Astrocyte of the cerebellum (primary cell): ENCODE measurements at regions not wholly inside any gene's neighbourhood (a gene's known extent, or its start where the extent isn't known, plus 50 kb on each side); places are given as distances from the start of the nearest gene placed in this dataset.
"Not testable (repeated sequence)": the region's sequence is repeated elsewhere in the genome, so short reads cannot be mapped to it uniquely, and the experiment has no call there.

Experiments
- DNase-seq: peaks from one replicate; pipeline ENCODE4 v3.0.0-alpha.2; 2011; ENCODE audit warnings: low read depth
- H3K4me3 ChIP-seq: 2 replicates; pipeline ENCODE4 v1.5.1; 2011; ENCODE audit warnings: mild to moderate bottlenecking, low read depth, low read length, moderate library complexity
- in situ Hi-C: cut with HindIII; loops from 2 replicates; pipeline ENCODE4 v1.10.0; 2017; ENCODE audit warnings: low sequenced_read_pairs
- TF ChIP-seq, protein P1 (sequence below): IDR thresholded peaks from 2 replicates; pipeline ENCODE4 v1.5.1; 2012; ENCODE audit warnings: low read length, low read depth, moderate library complexity, mild to moderate bottlenecking; ENCODE audit errors: missing control alignments

DNA sequence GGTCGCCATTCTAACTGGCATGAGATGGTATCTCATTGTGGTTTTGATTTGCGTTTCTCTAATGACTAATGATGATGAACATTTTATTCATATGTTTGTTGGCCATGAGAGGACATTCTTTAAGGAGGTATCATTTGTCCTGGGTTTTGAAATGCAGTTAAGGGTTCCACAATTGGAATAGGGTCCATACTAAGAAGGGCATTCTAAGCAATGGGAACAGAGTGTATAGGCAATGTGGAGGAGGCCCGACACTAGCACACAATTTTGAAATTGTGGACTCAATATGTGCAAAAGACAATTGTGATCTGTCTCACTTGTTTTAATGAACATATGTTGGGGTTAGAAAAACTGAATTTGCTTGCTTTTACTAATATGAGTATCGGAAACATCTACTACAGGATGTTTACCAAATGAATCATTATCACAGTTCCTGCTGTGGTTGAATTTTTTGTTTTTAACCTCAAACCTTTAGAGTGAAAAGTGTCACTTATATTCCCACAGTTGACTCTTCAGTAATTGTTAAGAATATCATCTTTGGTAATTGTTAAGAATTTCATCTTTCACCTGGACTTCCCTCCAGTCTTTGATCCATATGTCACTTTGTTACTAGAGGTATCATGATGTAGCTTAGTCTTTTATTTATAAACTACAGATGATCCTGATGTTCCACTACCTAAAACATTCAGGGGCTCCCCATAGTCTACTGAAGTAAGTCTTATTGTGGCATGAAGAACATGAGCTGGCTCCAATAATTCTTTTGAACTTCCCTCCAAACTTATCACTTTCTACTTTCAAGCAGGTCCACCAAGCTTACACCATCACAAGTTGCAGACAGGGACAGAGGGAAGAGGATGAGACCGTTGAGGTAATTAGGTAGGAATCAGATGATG lies 109.7 kb upstream of the KLF12 start:
- no peak overlapping the region for H3K4me3 ChIP-seq
- no peak for DNase-seq
- TF ChIP-seq, protein P1, sequence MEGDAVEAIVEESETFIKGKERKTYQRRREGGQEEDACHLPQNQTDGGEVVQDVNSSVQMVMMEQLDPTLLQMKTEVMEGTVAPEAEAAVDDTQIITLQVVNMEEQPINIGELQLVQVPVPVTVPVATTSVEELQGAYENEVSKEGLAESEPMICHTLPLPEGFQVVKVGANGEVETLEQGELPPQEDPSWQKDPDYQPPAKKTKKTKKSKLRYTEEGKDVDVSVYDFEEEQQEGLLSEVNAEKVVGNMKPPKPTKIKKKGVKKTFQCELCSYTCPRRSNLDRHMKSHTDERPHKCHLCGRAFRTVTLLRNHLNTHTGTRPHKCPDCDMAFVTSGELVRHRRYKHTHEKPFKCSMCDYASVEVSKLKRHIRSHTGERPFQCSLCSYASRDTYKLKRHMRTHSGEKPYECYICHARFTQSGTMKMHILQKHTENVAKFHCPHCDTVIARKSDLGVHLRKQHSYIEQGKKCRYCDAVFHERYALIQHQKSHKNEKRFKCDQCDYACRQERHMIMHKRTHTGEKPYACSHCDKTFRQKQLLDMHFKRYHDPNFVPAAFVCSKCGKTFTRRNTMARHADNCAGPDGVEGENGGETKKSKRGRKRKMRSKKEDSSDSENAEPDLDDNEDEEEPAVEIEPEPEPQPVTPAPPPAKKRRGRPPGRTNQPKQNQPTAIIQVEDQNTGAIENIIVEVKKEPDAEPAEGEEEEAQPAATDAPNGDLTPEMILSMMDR: no peak
- in situ Hi-C loops: no loop called here

DNA sequence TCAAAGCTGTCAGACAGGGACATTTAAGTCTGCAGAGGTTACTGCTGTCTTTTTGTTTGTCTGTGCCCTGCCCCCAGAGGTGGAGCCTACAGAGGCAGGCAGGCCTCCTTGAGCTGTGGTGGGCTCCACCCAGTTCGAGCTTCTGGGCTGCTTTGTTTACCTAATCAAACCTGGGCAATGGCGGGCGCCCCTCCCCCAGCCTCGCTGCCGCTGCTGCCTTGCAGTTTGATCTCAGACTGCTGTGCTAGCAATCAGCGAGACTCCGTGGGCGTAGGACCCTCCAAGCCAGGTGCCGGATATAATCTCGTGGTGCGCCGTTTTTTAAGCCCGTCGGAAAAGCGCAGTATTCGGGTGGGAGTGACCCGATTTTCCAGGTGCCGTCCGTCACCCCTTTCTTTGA lies 107.1 kb upstream of the KLF12 start:
- H3K4me3 ChIP-seq, in situ Hi-C loops, DNase-seq: not testable (repeated sequence)

DNA sequence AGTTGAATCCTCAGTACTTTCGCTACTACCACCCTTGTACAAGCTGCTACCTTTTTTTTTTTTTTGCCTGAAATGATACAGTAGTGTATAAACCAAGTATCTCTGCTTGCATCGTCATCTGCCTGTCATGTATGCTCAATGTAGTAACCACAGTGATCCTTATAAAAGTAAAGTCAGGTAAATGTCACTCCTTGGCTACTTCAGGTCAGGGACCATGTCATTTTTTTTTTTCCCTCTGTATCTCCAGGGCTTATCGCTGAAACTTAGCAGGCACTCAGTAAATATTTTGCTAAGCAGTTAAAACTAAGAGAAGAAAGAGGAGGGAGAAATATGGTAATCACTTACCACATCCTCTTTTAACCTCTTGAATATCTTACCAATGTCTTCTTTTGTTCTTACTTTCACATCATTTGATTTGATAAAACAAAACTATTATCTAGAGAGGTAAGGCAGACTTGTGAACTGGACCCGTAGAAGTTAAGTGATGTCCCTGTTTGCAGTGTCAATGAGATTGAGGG lies 96.8 kb upstream of the KLF12 start:
- no peak overlapping the region for H3K4me3 ChIP-seq

DNA sequence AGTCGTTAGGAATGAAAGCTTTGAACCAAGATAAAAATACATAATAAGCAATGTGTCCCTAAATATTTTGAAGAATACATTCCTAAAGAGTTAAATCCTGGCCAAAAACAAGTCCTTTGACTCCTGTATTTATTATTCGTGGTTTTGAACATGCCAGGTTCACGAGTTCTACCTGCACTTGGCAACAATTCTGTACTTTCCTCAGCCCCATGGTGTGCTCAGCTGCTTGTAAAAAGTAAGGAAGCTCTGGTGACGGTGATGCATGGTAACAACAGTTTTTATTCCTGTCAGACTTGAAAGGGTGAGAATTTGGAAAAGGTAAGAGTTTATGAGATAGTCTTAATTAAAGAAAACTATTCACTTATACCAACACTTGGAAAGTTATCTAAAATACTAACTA lies 95.0 kb upstream of the KLF12 start:
- DNase-seq: no peak
- in situ Hi-C loops: no loop called here
- H3K4me3 ChIP-seq: no peak overlapping the region
- TF ChIP-seq, protein P1: no peak

More for the DNA sequence above, 96.8 kb upstream of the KLF12 start:
- DNase-seq: no peak
- TF ChIP-seq, protein P1: no peak
- in situ Hi-C loops: no loop called here

DNA sequence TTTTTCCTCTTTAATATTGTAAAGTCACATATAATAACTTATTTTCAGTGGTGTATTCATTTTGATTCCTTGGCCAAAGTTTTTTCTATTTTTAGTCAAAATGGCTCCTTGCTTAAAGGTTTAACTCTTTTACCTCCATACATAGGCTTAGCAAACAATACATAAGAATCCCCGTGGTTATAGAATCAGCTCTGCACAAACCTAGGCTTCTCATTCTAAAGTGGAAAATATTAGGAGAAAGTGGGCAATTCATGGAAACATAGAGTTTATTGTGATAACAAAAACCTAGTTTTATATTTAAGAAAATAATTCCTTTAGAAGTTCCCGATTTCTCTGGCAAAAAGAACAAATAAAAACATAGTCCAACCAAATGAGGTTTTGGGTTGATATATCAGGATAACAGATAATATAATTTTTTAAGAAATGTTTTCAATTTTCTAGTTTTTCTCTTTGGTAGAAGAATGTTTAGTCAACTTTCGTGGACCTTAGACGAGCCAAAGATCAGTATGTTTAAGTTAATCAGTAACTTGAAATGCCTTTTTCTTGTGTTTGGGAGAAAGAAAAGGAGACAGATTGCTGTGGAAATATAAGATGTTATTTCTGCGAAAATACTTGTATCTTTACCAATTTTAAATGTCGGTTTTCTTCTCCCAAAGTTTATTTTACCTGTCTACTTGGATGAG lies 93.4 kb upstream of the KLF12 start:
- TF ChIP-seq, protein P1: no peak
- no peak overlapping the region for H3K4me3 ChIP-seq
- in situ Hi-C loops: no loop called here
- DNase-seq: no peak

DNA sequence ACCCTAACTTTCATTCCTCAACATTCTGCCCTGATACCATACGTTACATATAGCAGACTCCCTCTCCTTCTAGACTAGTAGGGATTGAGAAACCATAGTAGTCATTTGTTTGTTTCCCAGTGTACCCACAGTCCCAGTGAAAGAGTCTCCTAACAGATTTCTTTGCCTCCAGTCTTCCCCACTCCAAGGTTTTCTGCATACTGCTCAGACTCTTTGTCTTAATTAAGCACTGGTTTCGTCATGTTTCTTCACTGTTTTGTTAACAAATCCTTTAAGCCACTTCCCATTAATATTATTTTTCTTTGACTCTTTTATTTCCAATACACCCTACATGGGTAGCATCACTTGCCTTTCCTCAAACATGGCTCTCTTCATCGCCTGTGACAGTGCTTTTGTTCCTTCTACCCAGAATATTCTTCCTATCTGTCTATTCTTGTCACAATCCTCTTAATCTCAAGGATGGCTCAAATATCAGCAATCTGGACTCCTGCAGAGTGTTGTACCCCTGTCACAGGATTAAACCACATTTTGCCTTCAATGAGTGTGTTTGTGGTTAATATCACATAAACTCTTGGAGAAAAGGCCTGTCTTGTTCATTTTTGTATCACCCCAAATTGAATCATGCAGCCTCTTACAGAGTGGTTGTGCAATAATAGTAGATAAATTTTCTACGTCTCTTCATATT lies 92.7 kb upstream of the KLF12 start:
- no peak for DNase-seq
- H3K4me3 ChIP-seq: no peak overlapping the region
- in situ Hi-C loops: no loop called here
- TF ChIP-seq, protein P1: no peak
